H1 (cell line): ENCODE measurements at regions not wholly inside any gene's neighbourhood (a gene's known extent, or its start where the extent isn't known, plus 50 kb on each side); places are given as distances from the start of the nearest gene placed in this dataset.

Source experiments
- CTCF ChIA-PET: fragments of 300-600 bp; sonication (Branson Sonifier 250); formaldehyde crosslinking; loops from one replicate; lab custom pipeline; 2021; ENCODE audit not compliant: partially characterized antibody; lab: Charles Lee
- POLR2A ChIA-PET: fragments of 300-600 bp; sonication (Branson Sonifier 250); formaldehyde crosslinking; loops from one replicate; lab custom pipeline; 2021; ENCODE audit warnings: inconsistent platforms; ENCODE audit not compliant: partially characterized antibody; lab: Charles Lee
- DNase-seq, 2 experiments: peaks; one replicate each; pipeline versions ENCODE4 v3.0.0 to v3.0.0-alpha.2; 2010 to 2022; ENCODE audit warnings: low spot score in 2 of 2, low read depth in 1 of 2, mixed read lengths in 1 of 2
- FAIRE-seq: peaks from 2 replicates; lab custom pipeline; 2011; peaks lifted over from hg19 to GRCh38; lab: Jason Lieb, UNC
- H2AFZ ChIP-seq: 2 replicates; pipeline ENCODE4 v1.8.1; 2012; ENCODE audit warnings: low read length, inconsistent platforms
- H2AK5ac ChIP-seq: 2 replicates; pipeline ENCODE4 v1.6.1; 2013; ENCODE audit warnings: low read depth, low read length
- H2BK120ac ChIP-seq: replicated peaks from 2 replicates; pipeline ENCODE3; 2013; ENCODE audit warnings: low read depth, low read length, inconsistent platforms
- H2BK12ac ChIP-seq: 2 replicates; pipeline ENCODE4 v1.6.1; 2013; ENCODE audit warnings: low read depth, low read length
- H2BK15ac ChIP-seq: 2 replicates; pipeline ENCODE4 v1.6.1; 2013; ENCODE audit warnings: low read length
- H2BK20ac ChIP-seq: 2 replicates; pipeline ENCODE4 v1.6.1; 2013; ENCODE audit warnings: low read length
- H2BK5ac ChIP-seq: 2 replicates; pipeline ENCODE4 v1.6.1; 2013; ENCODE audit warnings: low read depth, low read length
- H3K14ac ChIP-seq: 2 replicates; pipeline ENCODE4 v1.6.1; 2013; ENCODE audit warnings: inconsistent platforms; ENCODE audit not compliant: insufficient read length
- H3K18ac ChIP-seq: 2 replicates; pipeline ENCODE4 v1.6.1; 2013; ENCODE audit warnings: low read length; ENCODE audit errors: extremely low read depth
- H3K23ac ChIP-seq: 2 replicates; pipeline ENCODE4 v1.6.1; 2013; ENCODE audit warnings: inconsistent platforms; ENCODE audit not compliant: insufficient read length
- H3K23me2 ChIP-seq: 2 replicates; pipeline ENCODE4 v1.6.1; 2013; ENCODE audit warnings: low read depth, low read length
- H3K27ac ChIP-seq: 2 replicates; pipeline ENCODE4 v1.6.1; 2011; ENCODE audit warnings: low read depth, low read length, inconsistent platforms
- H3K27me3 ChIP-seq, 4 experiments: replicated peaks in 1 of 4; 1 replicate in 1 of 4; 2 replicates in 3 of 4; pipeline versions ENCODE4 v1.6.1 to v1.8.1; 2011 to 2013; ENCODE audit warnings: low read length in 3 of 4, mild to moderate bottlenecking in 3 of 4, inconsistent platforms in 2 of 4, mixed read lengths in 2 of 4, moderate library complexity in 1 of 4; ENCODE audit not compliant: control insufficient read depth in 3 of 4, insufficient read depth in 3 of 4; ENCODE audit errors: extremely low read depth in 1 of 4
- H3K36me3 ChIP-seq, 4 experiments: 2 replicates each; pipeline versions ENCODE4 v1.6.1 to v1.8.1; 2011 to 2013; ENCODE audit warnings: mild to moderate bottlenecking in 4 of 4, low read length in 3 of 4, moderate library complexity in 2 of 4, control low read depth in 1 of 4, inconsistent platforms in 1 of 4; ENCODE audit not compliant: insufficient read depth in 4 of 4, control insufficient read depth in 2 of 4
- H3K4ac ChIP-seq: replicated peaks from 2 replicates; pipeline ENCODE3; 2013; ENCODE audit warnings: low read length, low read depth, mixed read lengths, inconsistent platforms; ENCODE audit not compliant: insufficient read length
- H3K4me1 ChIP-seq, 4 experiments: replicated peaks in 1 of 4; 1 replicate in 1 of 4; 2 replicates in 3 of 4; pipeline versions ENCODE4 v1.6.1 to v1.8.1; 2011 to 2013; ENCODE audit warnings: low read length in 3 of 4, inconsistent platforms in 2 of 4, mixed read lengths in 1 of 4; ENCODE audit not compliant: insufficient read depth in 4 of 4, control insufficient read depth in 3 of 4
- H3K4me2 ChIP-seq, 2 experiments: 2 replicates each; pipeline versions ENCODE4 v1.6.1 to v1.8.1; 2011 to 2013; ENCODE audit warnings: low read depth in 2 of 2, low read length in 2 of 2, control low read depth in 1 of 2, inconsistent platforms in 1 of 2, mild to moderate bottlenecking in 1 of 2; ENCODE audit not compliant: insufficient read depth in 1 of 2
- H3K4me3 ChIP-seq, 4 experiments: fragments of 200-600, 300-600 bp in 1 of 4; sonication (generic), shearing (Covaris generic), sonication (Bioruptor Twin) in 1 of 4; 2 replicates each; pipeline versions ENCODE4 v1.5.1 to v1.8.1; 2011 to 2016; ENCODE audit warnings: low read length in 4 of 4, low read depth in 3 of 4, control low read depth in 2 of 4, inconsistent platforms in 2 of 4, mild to moderate bottlenecking in 2 of 4, mixed read lengths in 1 of 4, moderate library complexity in 1 of 4; ENCODE audit not compliant: insufficient read depth in 2 of 4; ENCODE audit errors: extremely low read depth in 1 of 4
- H3K56ac ChIP-seq: replicated peaks from 2 replicates; pipeline ENCODE3; 2013; ENCODE audit warnings: low read depth, mild to moderate bottlenecking, mixed read lengths, low read length, inconsistent platforms; ENCODE audit not compliant: insufficient read length
- H3K79me1 ChIP-seq: 2 replicates; pipeline ENCODE4 v1.6.1; 2013; ENCODE audit warnings: low read depth, low read length, control low read depth
- H3K79me2 ChIP-seq, 2 experiments: 2 replicates each; pipeline versions ENCODE4 v1.6.1 to v1.8.1; 2012 to 2013; ENCODE audit warnings: low read length in 2 of 2, mild to moderate bottlenecking in 2 of 2, inconsistent platforms in 1 of 2; ENCODE audit not compliant: insufficient read depth in 2 of 2, control insufficient read depth in 1 of 2
- H3K9ac ChIP-seq, 4 experiments: replicated peaks in 1 of 4; 1 replicate in 1 of 4; 2 replicates in 3 of 4; pipeline versions ENCODE4 v1.6.1 to v1.8.1; 2011 to 2013; ENCODE audit warnings: low read depth in 3 of 4, low read length in 3 of 4, control low read depth in 2 of 4, mild to moderate bottlenecking in 2 of 4, moderate library complexity in 2 of 4, inconsistent platforms in 1 of 4; ENCODE audit errors: extremely low read depth in 1 of 4
- H3K9me3 ChIP-seq, 2 experiments: 2 replicates each; pipeline versions ENCODE4 v1.6.1 to v1.8.1; 2012 to 2013; ENCODE audit warnings: mild to moderate bottlenecking in 2 of 2, moderate library complexity in 2 of 2, control low read depth in 1 of 2, inconsistent platforms in 1 of 2, low read depth in 1 of 2, low read length in 1 of 2, mixed read lengths in 1 of 2; ENCODE audit not compliant: insufficient read depth in 2 of 2
- H4K20me1 ChIP-seq, 2 experiments: replicated peaks in 1 of 2; 2 replicates each; pipeline versions ENCODE3 to v1.8.1; 2011 to 2013; ENCODE audit warnings: inconsistent platforms in 2 of 2, low read length in 2 of 2, mild to moderate bottlenecking in 1 of 2; ENCODE audit not compliant: insufficient read depth in 2 of 2, control insufficient read depth in 1 of 2
- H4K5ac ChIP-seq: 2 replicates; pipeline ENCODE4 v1.6.1; 2013; ENCODE audit warnings: low read length, low read depth, mixed read lengths, inconsistent platforms; ENCODE audit not compliant: insufficient read length
- H4K8ac ChIP-seq: 2 replicates; pipeline ENCODE4 v1.8.0; 2013; ENCODE audit warnings: mild to moderate bottlenecking, moderate library complexity, low read length, inconsistent platforms; ENCODE audit not compliant: insufficient read depth; ENCODE audit errors: extremely low read depth
- H4K91ac ChIP-seq: replicated peaks from 2 replicates; pipeline ENCODE3; 2013; ENCODE audit warnings: low read length, mixed read lengths, inconsistent platforms; ENCODE audit not compliant: insufficient read length
- ATF2 ChIP-seq: IDR thresholded peaks from 2 replicates; pipeline ENCODE4 v1.6.1; 2012; ENCODE audit warnings: low read length, inconsistent platforms
- CEBPB ChIP-seq: IDR thresholded peaks from 2 replicates; pipeline ENCODE4 v1.6.1; 2012; ENCODE audit warnings: low read depth, low read length
- CTCF ChIP-seq, 3 experiments: IDR thresholded peaks; 1 replicate in 2 of 3; 2 replicates in 1 of 3; pipeline versions ENCODE4 v1.5.1 to v1.6.1; 2011; ENCODE audit warnings: low read length in 3 of 3, mild to moderate bottlenecking in 3 of 3, inconsistent platforms in 2 of 3, low read depth in 1 of 3, moderate library complexity in 1 of 3; ENCODE audit not compliant: insufficient read depth in 1 of 3; ENCODE audit errors: control extremely low read depth in 1 of 3
- GTF2F1 ChIP-seq: IDR thresholded peaks from 2 replicates; pipeline ENCODE4 v1.6.1; 2012; ENCODE audit warnings: low read depth, low read length, improper control_type of control experiment, borderline replicate concordance
- HDAC6 ChIP-seq: IDR thresholded peaks from one replicate; pipeline ENCODE4 v1.7.1; 2012; ENCODE audit warnings: low read depth, mild to moderate bottlenecking, inconsistent platforms, low read length, moderate library complexity
- RAD21 ChIP-seq, 2 experiments: IDR thresholded peaks in 1 of 2; conservative IDR thresholded peaks in 1 of 2; 2 replicates each; pipeline ENCODE4 v1.6.1; 2011; ENCODE audit warnings: low read depth in 2 of 2, low read length in 2 of 2, improper control_type of control experiment in 1 of 2, inconsistent platforms in 1 of 2, mild to moderate bottlenecking in 1 of 2, moderate library complexity in 1 of 2
- RFX5 ChIP-seq: IDR thresholded peaks from 2 replicates; pipeline ENCODE4 v1.6.1; 2011; ENCODE audit warnings: low read depth, low read length, improper control_type of control experiment, borderline replicate concordance
- SIRT6 ChIP-seq: IDR thresholded peaks from one replicate; pipeline ENCODE4 v1.7.1; 2012; ENCODE audit warnings: low read length, inconsistent platforms
- SIX5 ChIP-seq: IDR thresholded peaks from 2 replicates; pipeline ENCODE4 v1.6.1; 2011; ENCODE audit warnings: mild to moderate bottlenecking, low read depth, low read length
- SUZ12 ChIP-seq: fragments of 200-600 bp; sonication (generic); IDR thresholded peaks from 2 replicates; pipeline ENCODE4 v1.6.1; 2012; ENCODE audit warnings: mild to moderate bottlenecking, inconsistent platforms, low read length, moderate library complexity, mixed read lengths
- WGBS, 2 experiments: shearing (Covaris generic) in 1 of 2; methylation state at CpG; one replicate each; pipeline versions ENCODE4 v1.1.6 to v1.1.7; 2013 to 2015; ENCODE audit warnings: low lambda C conversion rate in 2 of 2, mixed read lengths in 2 of 2, inconsistent platforms in 1 of 2, low coverage in 1 of 2, missing lambda C conversion rate in 1 of 2; ENCODE audit not compliant: insufficient replicate concordance in 2 of 2, insufficient coverage in 1 of 2, insufficient read length in 1 of 2; ENCODE audit errors: extremely low coverage in 1 of 2, missing lambda C conversion rate in 1 of 2; 5-methylcytosine and 5-hydroxymethylcytosine counted together

- TF ChIP-seq SIX5 (no peak), HDAC6 (no peak), CEBPB (no peak), CTCF (IDR thresholded peaks at IDR 0.05; ENCODE audit: control extremely low read depth in 1 of 3, insufficient read depth in 1 of 3, low read depth in 1 of 3, low read length in 3 of 3) (no peak), SIRT6 (no peak), RFX5 (no peak), RAD21 (IDR thresholded peaks at IDR 0.05 in 1 of 2, conservative IDR thresholded peaks at IDR 0.05 in 1 of 2; ENCODE audit: low read depth in 2 of 2, low read length in 2 of 2) (no peak), ATF2 (no peak), GTF2F1 (no peak), SUZ12 (no peak)
- Histone ChIP-seq H2AFZ (no peak overlapping the region), H3K27me3 (no peaks in the 10 kb centered on the region), H3K36me3 (no peaks in the 10 kb centered on the region), H3K4me2 (no peak overlapping the region), H3K18ac (no peak overlapping the region), H2BK12ac (no peak overlapping the region), H2BK15ac (no peak overlapping the region), H3K23ac (no peak overlapping the region), H3K4me3 (no peak overlapping the region), H3K4ac (no peak overlapping the region), H4K5ac (no peak overlapping the region), H3K9me3 (no peaks in the 10 kb centered on the region), H3K14ac (no peak overlapping the region), H2AK5ac (no peak overlapping the region), H4K91ac (no peak overlapping the region), H3K23me2 (no peaks in the 10 kb centered on the region), H3K56ac (no peak overlapping the region), H3K9ac (no peak overlapping the region), H4K20me1 (no peaks in the 10 kb centered on the region), H3K79me1 (no peaks in the 10 kb centered on the region), H3K27ac (no peak overlapping the region), H2BK120ac (no peak overlapping the region), H3K4me1 (no peaks in the 10 kb centered on the region; a peak in 1 of 7 replicates), H2BK20ac (no peak overlapping the region), H4K8ac (no peak overlapping the region), H3K79me2 (no peaks in the 10 kb centered on the region), H2BK5ac (no peak overlapping the region)
- WGBS, 2 experiments = 94% methylated on average over 3 of the region's 3 CpGs; no CpG with 5 or more reads in 1 of the 2 experiments
- DNase-seq = no peak
- ChIA-PET POLR2A (no interaction called here), CTCF (no interaction called here)
- no peak for FAIRE-seq
Measured at GRCh38 chr11:91972665-91973266, 251.9 kb upstream of the FAT3 start.
